HepG2 (cell line): ENCODE measurements at regions not wholly inside any gene's neighbourhood (a gene's known extent, or its start where the extent isn't known, plus 50 kb on each side); places are given as distances from the start of the nearest gene placed in this dataset.

Experiments used
- ATAC-seq: fragments of 200-7000 bp; cut with Tn5 transposase; 3 replicates; pipeline ENCODE4 v1.9.1; 2020; ENCODE audit warnings: mild to moderate bottlenecking, moderate library complexity
- BruUV-seq: library from RNA; stranded (reverse); fragments of 400-500 nt; replicated peaks from 2 replicates; lab custom pipeline; 2021; lab: Mats Ljungman, UMichigan
- CTCF ChIA-PET: fragments of 300-600 bp; formaldehyde crosslinking; extraction: SDS; loops from one replicate; lab custom pipeline; 2021; ENCODE audit warnings: low total read pairs, inconsistent platforms, low intra/inter-chr PET ratio; lab: Yijun Ruan, JAX
- POLR2A ChIA-PET: fragments of 350-600 bp; sonication (Branson Sonifier 250); formaldehyde crosslinking; loops from one replicate; lab custom pipeline; 2020; ENCODE audit warnings: antibody characterized with exemption, inconsistent platforms; lab: Yijun Ruan, JAX
- DNase-seq: peaks from one replicate; pipeline ENCODE4 v3.0.0-alpha.2; 2015; ENCODE audit warnings: low spot score
- FAIRE-seq: peaks from 3 replicates; lab custom pipeline; 2011; peaks lifted over from hg19 to GRCh38; lab: Jason Lieb, UNC
- H2AFZ ChIP-seq: one replicate; pipeline ENCODE4 v1.6.1; 2011; ENCODE audit warnings: low read length, inconsistent platforms
- H3K27ac ChIP-seq: fragments of 300-600 bp; 3 replicates; pipeline ENCODE4 v1.8.0; 2011; ENCODE audit warnings: mixed run types, mild to moderate bottlenecking, mixed read lengths, low read length, inconsistent platforms; ENCODE audit not compliant: insufficient read depth; ENCODE audit errors: extremely low read length
- H3K27me3 ChIP-seq, 2 experiments: fragments of 200-600 bp in 1 of 2; 2 replicates in 1 of 2; 3 replicates in 1 of 2; pipeline versions ENCODE4 v1.6.0 to v1.8.0; 2011; ENCODE audit warnings: low read length in 2 of 2, mild to moderate bottlenecking in 2 of 2, moderate library complexity in 2 of 2, inconsistent platforms in 1 of 2; ENCODE audit not compliant: insufficient read depth in 2 of 2, control insufficient read depth in 1 of 2
- H3K36me3 ChIP-seq, 2 experiments: fragments of 200-600 bp in 1 of 2; replicated peaks in 1 of 2; 2 replicates in 1 of 2; 3 replicates in 1 of 2; pipeline versions ENCODE4 v1.5.1 to v1.8.0; 2011; ENCODE audit warnings: low read length in 2 of 2, inconsistent platforms in 1 of 2; ENCODE audit not compliant: insufficient read depth in 2 of 2, control insufficient read depth in 1 of 2
- H3K4me1 ChIP-seq: 2 replicates; pipeline ENCODE4 v1.5.1; 2012; ENCODE audit warnings: low read length, inconsistent platforms; ENCODE audit not compliant: insufficient read depth
- H3K4me2 ChIP-seq: 2 replicates; pipeline ENCODE4 v1.6.0; 2011; ENCODE audit warnings: low read depth, low read length, inconsistent platforms
- H3K4me3 ChIP-seq, 3 experiments: fragments of 200-600 bp in 1 of 3; sonication (generic), shearing (Covaris generic) in 1 of 3; replicated peaks in 1 of 3; 2 replicates each; pipeline ENCODE4 v1.5.1; 2011 to 2016; ENCODE audit warnings: low read length in 3 of 3, inconsistent platforms in 2 of 3, low read depth in 2 of 3, mild to moderate bottlenecking in 2 of 3, control low read depth in 1 of 3, mixed read lengths in 1 of 3; ENCODE audit not compliant: insufficient read depth in 1 of 3
- H3K79me2 ChIP-seq: one replicate; pipeline ENCODE4 v1.6.1; 2011; ENCODE audit warnings: low read length, inconsistent platforms; ENCODE audit not compliant: insufficient read depth
- H3K9ac ChIP-seq: 2 replicates; pipeline ENCODE4 v1.6.0; 2011; ENCODE audit warnings: mild to moderate bottlenecking, low read depth, low read length, inconsistent platforms; ENCODE audit not compliant: insufficient read depth
- H3K9me3 ChIP-seq: 2 replicates; pipeline ENCODE4 v1.5.1; 2012; ENCODE audit warnings: mild to moderate bottlenecking, low read length
- H4K20me1 ChIP-seq: 2 replicates; pipeline ENCODE4 v1.6.0; 2011; ENCODE audit warnings: inconsistent platforms, mild to moderate bottlenecking, low read length, moderate library complexity; ENCODE audit not compliant: insufficient read depth
- ATF7 ChIP-seq, 2 experiments: fragments of 450-650 bp in 1 of 2; sonication (generic) in 1 of 2; formaldehyde crosslinking in 1 of 2; IDR thresholded peaks; 2 replicates each; pipeline versions ENCODE4 v1.4.0 to v1.6.1; 2016 to 2020; ENCODE audit warnings: antibody characterized with exemption in 1 of 2, mild to moderate bottlenecking in 1 of 2, missing genetic modification reagents in 1 of 2
- CREB1 ChIP-seq, 2 experiments: fragments of 450-650 bp in 1 of 2; IDR thresholded peaks; 2 replicates each; pipeline ENCODE4 v1.6.1; 2016 to 2017; ENCODE audit warnings: control low read depth in 1 of 2, mild to moderate bottlenecking in 1 of 2, missing compliant biosample characterization in 1 of 2, missing genetic modification characterization in 1 of 2
- CTCF ChIP-seq: sonication (generic); formaldehyde crosslinking; IDR thresholded peaks from 2 replicates; pipeline ENCODE4 v1.5.0; 2020; ENCODE audit warnings: mild to moderate bottlenecking, missing genetic modification reagents, moderate library complexity
- FOSL1 ChIP-seq: sonication (generic); formaldehyde crosslinking; IDR thresholded peaks from 2 replicates; pipeline ENCODE4 v1.9.0; 2021; ENCODE audit warnings: missing genetic modification reagents, borderline replicate concordance
- HMG20A ChIP-seq: IDR thresholded peaks from 2 replicates; pipeline ENCODE4 v1.6.1; 2016; ENCODE audit warnings: borderline replicate concordance
- HMGA1 ChIP-seq: sonication (generic); formaldehyde crosslinking; conservative IDR thresholded peaks from 2 replicates; pipeline ENCODE4 v1.4.0; 2020; ENCODE audit warnings: missing genetic modification reagents
- PRPF4 ChIP-seq: fragments of 200-400 bp; formaldehyde crosslinking; IDR thresholded peaks from 2 replicates; pipeline ENCODE4 v1.6.1; 2016; ENCODE audit warnings: low read length, low read depth; ENCODE audit not compliant: poor library complexity, severe bottlenecking
- SNAI1 ChIP-seq: sonication (generic); formaldehyde crosslinking; IDR thresholded peaks from 2 replicates; pipeline ENCODE4 v1.5.0; 2020; ENCODE audit warnings: mild to moderate bottlenecking, missing genetic modification reagents, borderline replicate concordance
- U2AF1 ChIP-seq: fragments of 200-400 bp; formaldehyde crosslinking; optimal IDR thresholded peaks from 2 replicates; pipeline ENCODE3; 2017; ENCODE audit warnings: mild to moderate bottlenecking, low read depth, low read length
- ZNF503 ChIP-seq: sonication (generic); formaldehyde crosslinking; IDR thresholded peaks from 2 replicates; pipeline ENCODE4 v1.4.0; 2020; ENCODE audit warnings: missing genetic modification reagents
- WGBS: methylation state at CpG from one replicate; pipeline ENCODE4 v1.1.6; 2017; ENCODE audit warnings: low lambda C conversion rate; 5-methylcytosine and 5-hydroxymethylcytosine counted together
- in situ Hi-C: cut with HindIII; loops from 2 replicates; pipeline ENCODE4 v1.10.0; 2017; ENCODE audit warnings: low pct_unique_long_range_greater_than_20kb; ENCODE audit not compliant: extremely low pct_ligation_motif_present
- intact Hi-C: fragments of 100-400 bp; cut with micrococcal nuclease; formaldehyde crosslinking; loops from one replicate; pipeline ENCODE4 v1.10.0; 2022; ENCODE audit not compliant: unreplicated experiment

DNA sequence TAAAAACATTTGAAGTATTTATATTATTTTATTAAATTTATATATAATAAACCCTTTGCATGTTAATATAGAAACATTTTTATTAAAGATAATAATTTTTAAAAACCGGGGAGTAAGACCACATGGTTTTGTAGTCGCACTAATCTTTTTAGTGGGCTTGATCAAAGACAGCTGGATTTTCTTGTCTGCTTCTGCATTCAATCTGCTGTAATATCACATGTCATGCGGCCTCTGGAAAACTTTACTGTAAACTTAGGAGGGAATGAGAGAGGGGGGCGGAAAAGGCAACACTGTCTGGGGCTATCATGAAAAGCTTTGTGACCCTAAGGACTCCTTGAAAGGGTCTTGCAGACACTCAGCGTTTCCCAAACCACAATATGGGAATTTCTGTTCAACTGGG is 62.8 kb upstream of the NLGN4X start (continued):
- TF ChIP-seq CTCF (no peak), ZNF503 (CRISPR knock-in tag) (no peak), HMGA1 (CRISPR knock-in tag) (no peak), U2AF1 (no peak), FOSL1 (CRISPR knock-in tag) (no peak), SNAI1 (no peak), PRPF4 (no peak)
- TF ChIP-seq, all 625 proteins: peak for 0

DNA sequence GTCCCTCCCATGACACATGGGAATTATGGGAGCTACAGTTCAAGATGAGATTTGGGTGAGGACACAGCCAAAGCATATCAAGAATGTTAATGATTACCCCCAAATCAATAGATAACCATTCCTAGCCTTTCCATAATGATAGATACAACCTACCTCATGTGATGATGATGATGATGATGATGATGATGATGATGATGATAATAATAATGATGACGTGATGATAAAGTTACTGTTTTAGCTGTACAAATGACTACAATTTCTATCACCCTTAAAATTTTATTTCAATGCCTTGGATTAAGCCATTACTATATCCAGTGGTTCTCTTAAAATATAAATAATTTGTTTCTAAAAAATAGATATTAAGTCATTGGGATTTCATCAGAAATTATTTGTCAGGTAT is 55.2 kb upstream of the NLGN4X start:
- 0% methylated on average over 1 of the region's 1 CpG for WGBS

More for the DNA sequence above, 55.2 kb upstream of the NLGN4X start:
- no peak for FAIRE-seq
- ChIA-PET POLR2A (no interaction called here), CTCF (no interaction called here)
- no peak for ATAC-seq
- BruUV-seq = no TSS peak
- DNase-seq = no peak
- no peak overlapping the region for H3K27ac ChIP-seq
- H2AFZ ChIP-seq = no peak overlapping the region
- H3K9ac ChIP-seq = no peak overlapping the region
- H3K27me3 ChIP-seq = no peaks in the 10 kb centered on the region
- H4K20me1 ChIP-seq = no peaks in the 10 kb centered on the region
- TF ChIP-seq HMG20A (CRISPR knock-in tag) (no peak), ATF7 (IDR thresholded peaks at IDR 0.05) (peak; percentile 63), ATF7 (CRISPR knock-in tag; IDR thresholded peaks at IDR 0.05) (no peak), CREB1 (IDR thresholded peaks at IDR 0.05) (peak; percentile 82), CREB1 (CRISPR knock-in tag; IDR thresholded peaks at IDR 0.05) (no peak)
- in situ Hi-C loops = no loop called here
- H3K4me3 ChIP-seq = no peak overlapping the region
- H3K79me2 ChIP-seq = no peaks in the 10 kb centered on the region
- H3K36me3 ChIP-seq = no peaks in the 10 kb centered on the region
- intact Hi-C loops = no loop called here
- H3K4me1 ChIP-seq = no peaks in the 10 kb centered on the region
- H3K9me3 ChIP-seq = 0 out of 2 replicates have a peak, but pooled peaks cover 4% of the 10 kb centered on the region
- H3K4me2 ChIP-seq = no peak overlapping the region
